Endothelial cell of umbilical vein (primary cell): ENCODE measurements at regions not wholly inside any gene's neighbourhood (a gene's known extent, or its start where the extent isn't known, plus 50 kb on each side); places are given as distances from the start of the nearest gene placed in this dataset.

ENCODE experiments used
- BruUV-seq: library from RNA; stranded (reverse); fragments of 400-500 nt; replicated peaks from 2 replicates; lab custom pipeline; 2021; lab: Mats Ljungman, UMichigan
- CTCF ChIA-PET: fragments of 300-600, 350-600 bp; sonication (Branson Sonifier 250); formaldehyde crosslinking; loops from one replicate; lab custom pipeline; 2021; ENCODE audit warnings: antibody characterized with exemption, inconsistent platforms; lab: Charles Lee
- POLR2A ChIA-PET: fragments of 300-600, 350-600 bp; sonication (Branson Sonifier 250); formaldehyde crosslinking; loops from one replicate; lab custom pipeline; 2021; ENCODE audit warnings: antibody characterized with exemption, inconsistent platforms; lab: Charles Lee
- DNase-seq: peaks from one replicate; pipeline ENCODE4 v3.0.0-alpha.2; 2011; ENCODE audit warnings: low read depth, low spot score
- FAIRE-seq: peaks from 2 replicates; lab custom pipeline; 2011; peaks lifted over from hg19 to GRCh38; lab: Jason Lieb, UNC
- H2AFZ ChIP-seq: 2 replicates; pipeline ENCODE4 v1.6.0; 2012; ENCODE audit warnings: low read depth, low read length, control low read depth, inconsistent platforms
- H3K27ac ChIP-seq: 2 replicates; pipeline ENCODE4 v1.5.1; 2011; ENCODE audit warnings: low read depth, mild to moderate bottlenecking, control low read depth, low read length, moderate library complexity; ENCODE audit not compliant: insufficient read depth
- H3K27me3 ChIP-seq, 2 experiments: 2 replicates each; pipeline versions ENCODE4 v1.6.0 to v1.6.1; 2011; ENCODE audit warnings: low read length in 2 of 2, mixed read lengths in 1 of 2; ENCODE audit not compliant: control insufficient read depth in 2 of 2, insufficient read depth in 2 of 2
- H3K36me3 ChIP-seq, 2 experiments: 2 replicates in 1 of 2; 3 replicates in 1 of 2; pipeline ENCODE4 v1.5.1; 2011; ENCODE audit warnings: low read length in 2 of 2, mild to moderate bottlenecking in 1 of 2, moderate library complexity in 1 of 2; ENCODE audit not compliant: control insufficient read depth in 2 of 2, insufficient read depth in 2 of 2; ENCODE audit errors: extremely low read depth in 1 of 2
- H3K4me1 ChIP-seq: 3 replicates; pipeline ENCODE4 v1.5.1; 2011; ENCODE audit warnings: mild to moderate bottlenecking, low read length; ENCODE audit not compliant: control insufficient read depth, insufficient read depth; ENCODE audit errors: extremely low read depth
- H3K4me2 ChIP-seq: 2 replicates; pipeline ENCODE4 v1.6.1; 2011; ENCODE audit warnings: low read length, control low read depth, mixed read lengths; ENCODE audit not compliant: insufficient read depth
- H3K4me3 ChIP-seq, 3 experiments: fragments of 200-600 bp in 1 of 3; sonication (generic), shearing (Covaris generic) in 1 of 3; replicated peaks in 1 of 3; 2 replicates each; pipeline ENCODE4 v1.5.1; 2011 to 2016; ENCODE audit warnings: control low read depth in 3 of 3, low read length in 3 of 3, mild to moderate bottlenecking in 2 of 3, inconsistent platforms in 1 of 3, low read depth in 1 of 3, moderate library complexity in 1 of 3; ENCODE audit not compliant: insufficient read depth in 1 of 3
- H3K79me2 ChIP-seq: 2 replicates; pipeline ENCODE4 v1.6.0; 2012; ENCODE audit warnings: low read length, inconsistent platforms; ENCODE audit not compliant: control insufficient read depth, insufficient read depth
- H3K9ac ChIP-seq: replicated peaks from 2 replicates; pipeline ENCODE3; 2011; ENCODE audit warnings: low read length, control low read depth; ENCODE audit not compliant: insufficient read depth; ENCODE audit errors: extremely low read depth
- H3K9me1 ChIP-seq: replicated peaks from 3 replicates; pipeline ENCODE4 v1.6.0; 2011; ENCODE audit warnings: mild to moderate bottlenecking, low read length; ENCODE audit not compliant: control insufficient read depth, insufficient read depth; ENCODE audit errors: extremely low read depth
- H3K9me3 ChIP-seq: replicated peaks from 2 replicates; pipeline ENCODE4 v1.5.1; 2012; ENCODE audit warnings: low read length, inconsistent platforms; ENCODE audit not compliant: control insufficient read depth, insufficient read depth
- H4K20me1 ChIP-seq: replicated peaks from 2 replicates; pipeline ENCODE3; 2011; ENCODE audit warnings: mild to moderate bottlenecking, low read length; ENCODE audit not compliant: control insufficient read depth, insufficient read depth; ENCODE audit errors: extremely low read depth
- CTCF ChIP-seq, 2 donors: IDR thresholded peaks; 1 replicate in 1 of 2; 2 replicates in 1 of 2; pipeline ENCODE4 v1.5.1; 2011; ENCODE audit warnings: low read length in 2 of 2, mild to moderate bottlenecking in 2 of 2, moderate library complexity in 2 of 2, control low read depth in 1 of 2, inconsistent platforms in 1 of 2, low read depth in 1 of 2; ENCODE audit not compliant: insufficient read depth in 1 of 2; ENCODE audit errors: extremely low read depth in 1 of 2
- EZH2 ChIP-seq: IDR thresholded peaks from 2 replicates; pipeline ENCODE4 v1.6.1; 2012; ENCODE audit warnings: borderline replicate concordance, low read depth, mild to moderate bottlenecking, moderate library complexity, low read length, inconsistent platforms; ENCODE audit not compliant: severe bottlenecking
- FOS ChIP-seq: IDR thresholded peaks from 2 replicates; pipeline ENCODE4 v1.6.1; 2011; ENCODE audit warnings: mild to moderate bottlenecking, low read length, moderate library complexity, borderline replicate concordance; ENCODE audit not compliant: insufficient read depth
- GATA2 ChIP-seq: IDR thresholded peaks from 2 replicates; pipeline ENCODE4 v1.7.0; 2011; ENCODE audit warnings: low read depth, mild to moderate bottlenecking, moderate library complexity, mixed read lengths, low read length; ENCODE audit not compliant: insufficient read length, insufficient read depth
- JUN ChIP-seq: IDR thresholded peaks from 2 replicates; pipeline ENCODE4 v1.6.1; 2011; ENCODE audit warnings: borderline replicate concordance, low read depth; ENCODE audit not compliant: insufficient read length, insufficient read depth
- MAX ChIP-seq: IDR thresholded peaks from 2 replicates; pipeline ENCODE4 v1.6.1; 2011; ENCODE audit not compliant: insufficient read depth, insufficient read length
- MYC ChIP-seq: IDR thresholded peaks from one replicate; pipeline ENCODE4 v1.6.1; 2011; ENCODE audit warnings: mild to moderate bottlenecking, low read depth, low read length
- POLR2A ChIP-seq: IDR thresholded peaks from 2 replicates; pipeline ENCODE4 v1.6.1; 2012; ENCODE audit warnings: low read depth, mild to moderate bottlenecking, control low read depth, low read length
- POLR2AphosphoS5 ChIP-seq: IDR thresholded peaks from 2 replicates; pipeline ENCODE4 v1.6.1; 2012; ENCODE audit warnings: low read depth, mild to moderate bottlenecking, control low read depth, low read length, moderate library complexity; ENCODE audit not compliant: insufficient read depth
- dilution Hi-C: fragments of 300-500 bp; cut with MboI; formaldehyde crosslinking; loops from one replicate; pipeline ENCODE4 v1.15.0; 2019; ENCODE audit warnings: low sequenced_read_pairs; ENCODE audit not compliant: extremely low pct_ligation_motif_present
- intact Hi-C: fragments of 100-400 bp; cut with micrococcal nuclease; formaldehyde crosslinking; loops from one replicate; pipeline ENCODE4 v1.10.0; 2022

GRCh38 chr5:157965989-157966388 lies 107.0 kb upstream of the CLINT1 start:
- TF ChIP-seq POLR2AphosphoS5: no peak
- Histone ChIP-seq H3K4me2 (no peak overlapping the region), H3K4me1 (no peaks in the 10 kb centered on the region), H3K9me3 (no peaks in the 10 kb centered on the region), H3K9me1 (no peaks in the 10 kb centered on the region), H3K27me3 (no peaks in the 10 kb centered on the region), H4K20me1 (no peaks in the 10 kb centered on the region), H3K79me2 (no peaks in the 10 kb centered on the region), H2AFZ (no peak overlapping the region), H3K9ac (no peak overlapping the region), H3K27ac (no peak overlapping the region), H3K36me3 (no peaks in the 10 kb centered on the region), H3K4me3 (no peak overlapping the region)
- dilution Hi-C loops (no loop called here), intact Hi-C loops (no loop called here)
- ChIA-PET CTCF (interaction anchor here (1.7 kb wide), 1 partner anchor 17 kb away, joined by 4 read pairs; no protein-coding TSS in a partner anchor), POLR2A (no interaction called here)
- no TSS peak for BruUV-seq
- DNase-seq: no peak
- no peak for FAIRE-seq

- no TSS peak for BruUV-seq
- FAIRE-seq (no peak), DNase-seq (no peak)
- Histone ChIP-seq H3K9me3 (no peaks in the 10 kb centered on the region), H3K27ac (no peak overlapping the region), H3K9me1 (no peaks in the 10 kb centered on the region), H3K4me2 (no peak overlapping the region), H2AFZ (no peak overlapping the region), H3K79me2 (no peaks in the 10 kb centered on the region), H3K4me1 (no peaks in the 10 kb centered on the region), H3K9ac (no peak overlapping the region), H3K27me3 (no peaks in the 10 kb centered on the region), H3K4me3 (no peak overlapping the region), H3K36me3 (no peaks in the 10 kb centered on the region), H4K20me1 (no peaks in the 10 kb centered on the region)
- POLR2A ChIA-PET: no interaction called here
- TF ChIP-seq CTCF (IDR thresholded peaks at IDR 0.05; ENCODE audit: extremely low read depth in 1 of 2, insufficient read depth in 1 of 2, low read depth in 1 of 2, low read length in 2 of 2) (no peak), JUN (no peak), POLR2AphosphoS5 (no peak), MAX (no peak), EZH2 (no peak), POLR2A (no peak), GATA2 (no peak), MYC (no peak), FOS (no peak)
- intact Hi-C loops: no loop called here
- dilution Hi-C loops: no loop called here
- CTCF ChIA-PET: interaction anchor here (0.6 to 0.7 kb wide), 2 partner anchors 16 to 110 kb away, joined by 3 to 4 read pairs; no protein-coding TSS in a partner anchor
Observed at GRCh38 chr5:157965040-157965678, 106.2 kb upstream of the CLINT1 start.
